ENCODE measurements at regions not wholly inside any gene's neighbourhood (a gene's known extent, or its start where the extent isn't known, plus 50 kb on each side); places are given as distances from the start of the nearest gene placed in this dataset.

DNA sequence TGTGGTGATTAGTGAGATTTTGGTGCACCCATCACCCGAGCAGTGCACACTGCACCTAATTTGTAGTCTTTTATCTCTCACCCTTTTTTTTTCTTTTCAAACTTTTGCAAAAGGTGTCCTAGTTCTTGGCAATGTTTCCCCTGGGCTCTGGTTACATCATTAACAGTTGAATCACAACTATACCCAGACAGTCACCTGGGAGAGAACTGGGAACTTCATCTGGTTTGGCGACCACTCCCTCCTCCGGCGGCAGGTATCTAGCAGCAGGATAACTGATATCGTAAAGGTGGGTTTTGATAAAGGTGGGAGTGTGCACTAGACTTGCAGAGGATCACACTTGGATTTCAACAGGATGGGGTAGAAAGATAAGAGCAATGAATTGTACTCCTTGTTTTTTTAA lies 140.5 kb downstream of the CHIC2 start:
- DNase-seq (ENCODE audit: low spot score), result no peak
- in situ Hi-C loops (cut with HindIII; ENCODE audit: low sequenced_read_pairs), result loop anchor here (25.0 kb wide), 1 partner anchor 912 kb away; no protein-coding TSS in a partner anchor

- DNase-seq (ENCODE audit: low spot score), result no peak
- in situ Hi-C loops (cut with HindIII; ENCODE audit: low sequenced_read_pairs), result loop anchor here (25.0 kb wide), 1 partner anchor 910 kb away; no protein-coding TSS in a partner anchor
Measured at GRCh38 chr4:53921856-53922255, 142.5 kb downstream of the CHIC2 start.

DNA sequence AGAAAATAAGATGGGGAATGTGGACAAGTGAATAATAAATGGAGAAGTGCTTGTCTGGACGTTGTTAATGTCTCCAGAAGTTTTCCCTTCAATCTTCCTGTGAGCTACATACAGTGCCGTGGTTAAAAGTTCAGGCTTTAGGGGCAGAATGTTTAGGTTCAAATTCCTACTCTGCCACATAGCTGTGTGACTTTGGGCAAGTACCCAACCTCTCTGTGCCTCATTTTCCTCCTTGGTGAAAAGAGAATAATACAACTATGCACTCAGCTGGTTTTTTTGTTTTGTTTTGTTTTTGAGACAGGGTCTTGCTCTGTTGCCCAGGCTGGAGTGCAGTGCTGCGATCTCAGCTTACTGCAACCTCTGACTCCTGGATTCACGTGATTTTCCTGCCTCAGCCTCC lies 143.5 kb downstream of the CHIC2 start:
- DNase-seq (ENCODE audit: low spot score), result no peak
- in situ Hi-C loops (cut with HindIII; ENCODE audit: low sequenced_read_pairs), result loop anchor here (25.0 kb wide), 1 partner anchor 909 kb away; no protein-coding TSS in a partner anchor

GRCh38 chr4:53920116-53920515 lies 144.3 kb downstream of the CHIC2 start:
- in situ Hi-C loops (cut with HindIII; ENCODE audit: low sequenced_read_pairs), result loop anchor here (25.0 kb wide), 1 partner anchor 908 kb away; no protein-coding TSS in a partner anchor

GRCh38 chr4:53919535-53919934 lies 144.9 kb downstream of the CHIC2 start:
- in situ Hi-C loops (cut with HindIII; ENCODE audit: low sequenced_read_pairs), result loop anchor here (25.0 kb wide), 1 partner anchor 907 kb away; no protein-coding TSS in a partner anchor

More at GRCh38 chr4:53920116-53920515, 144.3 kb downstream of the CHIC2 start:
- no peak for DNase-seq (ENCODE audit: low spot score)

DNA sequence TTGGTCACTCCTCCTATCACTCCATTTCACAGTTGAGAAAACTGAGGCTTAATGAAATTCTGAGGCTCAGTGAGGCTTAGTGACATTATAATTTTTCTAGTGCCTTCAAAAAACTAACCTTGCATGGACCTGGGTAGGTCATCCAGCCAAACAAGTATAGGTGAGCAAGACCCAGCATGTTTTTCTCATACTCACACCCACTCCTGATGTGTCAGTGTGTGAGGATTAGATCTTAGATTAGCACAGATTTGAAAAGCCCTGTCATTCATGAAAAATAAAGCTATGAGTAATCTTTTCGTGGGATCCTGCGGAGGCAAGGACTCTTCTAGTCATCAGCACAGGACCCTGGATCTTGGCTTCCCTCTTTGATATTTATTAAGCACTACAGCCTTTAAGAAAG lies 146.7 kb downstream of the CHIC2 start:
- in situ Hi-C loops (cut with HindIII; ENCODE audit: low sequenced_read_pairs), result loop anchor here (25.0 kb wide), 1 partner anchor 905 kb away; no protein-coding TSS in a partner anchor
- DNase-seq (ENCODE audit: low spot score), result no peak

More at GRCh38 chr4:53919535-53919934, 144.9 kb downstream of the CHIC2 start:
- no peak for DNase-seq (ENCODE audit: low spot score)

DNA sequence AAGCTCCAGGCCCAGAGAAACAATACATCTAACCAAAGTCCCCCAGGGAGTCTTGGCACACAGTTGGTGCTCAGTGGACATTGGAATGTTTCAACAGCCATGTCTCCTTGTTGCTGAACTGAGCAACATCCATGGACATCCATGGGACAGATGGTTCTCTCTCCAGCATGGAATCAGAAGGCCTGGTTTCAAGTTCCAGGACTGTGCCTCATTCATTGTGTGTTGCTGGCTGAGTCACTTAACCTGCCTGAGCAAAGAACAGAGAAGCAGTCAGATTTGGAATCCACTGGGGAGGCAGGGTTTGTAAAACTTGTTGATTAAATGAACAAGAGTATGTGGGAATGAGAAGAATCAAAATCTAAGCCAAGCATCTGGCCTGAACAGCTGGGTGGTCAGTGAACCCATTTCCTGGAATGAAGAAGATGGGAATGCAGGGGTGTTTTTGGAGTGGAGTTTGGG lies 147.9 kb downstream of the CHIC2 start:
- no peak for DNase-seq (ENCODE audit: low spot score)
- in situ Hi-C loops (cut with HindIII; ENCODE audit: low sequenced_read_pairs), result loop anchor here (25.0 kb wide), 1 partner anchor 904 kb away; no protein-coding TSS in a partner anchor

GRCh38 chr4:53914313-53915016 lies 149.9 kb downstream of the CHIC2 start:
- in situ Hi-C loops (cut with HindIII; ENCODE audit: low sequenced_read_pairs), result loop anchor here (25.0 kb wide), 1 partner anchor 902 kb away; no protein-coding TSS in a partner anchor
- DNase-seq (ENCODE audit: low spot score), result no peak

DNA sequence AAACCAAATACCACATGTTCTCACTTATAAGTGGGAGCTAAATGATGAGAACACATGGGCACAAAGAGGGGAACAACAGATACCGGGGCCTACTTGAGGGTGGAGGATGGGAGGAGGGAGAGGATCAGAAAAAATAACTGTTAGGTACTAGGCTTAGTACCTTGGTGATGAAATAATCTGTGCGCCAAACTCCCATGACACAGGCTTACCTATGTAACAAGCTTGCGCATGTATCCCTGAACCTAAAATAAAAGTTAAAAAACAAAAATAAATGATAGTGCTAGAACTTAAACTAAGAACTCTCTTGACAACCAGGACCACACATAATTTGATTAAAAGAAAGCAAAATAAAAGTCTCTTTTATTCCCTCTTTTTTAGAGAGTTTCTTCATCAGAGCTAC lies 150.6 kb downstream of the CHIC2 start:
- DNase-seq (ENCODE audit: low spot score), result no peak
- in situ Hi-C loops (cut with HindIII; ENCODE audit: low sequenced_read_pairs), result loop anchor here (25.0 kb wide), 1 partner anchor 901 kb away; no protein-coding TSS in a partner anchor

- in situ Hi-C loops (cut with HindIII; ENCODE audit: low sequenced_read_pairs), result loop anchor here (25.0 kb wide), 1 partner anchor 901 kb away; no protein-coding TSS in a partner anchor
- no peak for DNase-seq (ENCODE audit: low spot score)
Measured at GRCh38 chr4:53912766-53913497, 151.5 kb downstream of the CHIC2 start.

DNA sequence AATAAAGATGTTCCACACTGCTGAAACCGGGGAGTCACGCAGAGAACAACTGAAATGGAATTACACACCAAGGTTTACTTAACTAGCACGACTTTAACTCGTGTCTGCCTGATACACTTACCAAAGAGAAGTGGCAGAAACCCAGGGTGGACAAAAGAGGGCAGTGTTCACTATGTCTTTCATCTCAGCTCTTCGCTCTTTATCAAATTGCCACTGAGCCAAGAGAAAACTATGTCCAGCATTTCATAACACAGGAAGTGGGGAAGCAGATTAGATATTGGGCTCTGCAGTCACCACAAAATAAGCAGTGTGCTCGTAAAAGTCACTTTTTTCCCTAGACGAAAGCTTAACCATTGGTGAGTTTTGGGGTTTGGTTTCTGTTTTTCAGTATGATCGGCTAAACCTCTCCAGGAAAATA lies 155.7 kb downstream of the CHIC2 start:
- in situ Hi-C loops (cut with HindIII; ENCODE audit: low sequenced_read_pairs), result loop anchor here (25.0 kb wide), 1 partner anchor 896 kb away; no protein-coding TSS in a partner anchor
- DNase-seq (ENCODE audit: low spot score), result peak; percentile 67

DNA sequence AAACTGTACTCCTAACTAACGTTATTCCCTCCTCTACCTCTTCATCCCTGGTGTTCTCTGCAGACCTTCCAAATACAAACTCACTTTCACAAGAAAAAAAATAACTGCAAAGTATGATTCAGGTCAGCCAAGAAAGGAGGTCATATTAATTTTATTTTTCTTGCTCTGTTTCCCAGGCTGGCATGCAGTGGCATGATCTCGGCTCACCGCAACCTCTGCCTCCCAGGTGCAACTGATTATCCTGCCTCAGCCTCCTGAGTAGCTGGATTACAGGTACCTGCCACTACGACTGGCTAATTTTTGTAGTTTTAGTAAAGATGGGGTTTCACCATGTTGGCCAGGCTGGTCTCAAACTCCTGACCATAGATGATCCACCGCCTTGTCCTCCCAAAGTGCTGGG lies 156.6 kb downstream of the CHIC2 start:
- in situ Hi-C loops (cut with HindIII; ENCODE audit: low sequenced_read_pairs), result loop anchor here (25.0 kb wide), 1 partner anchor 895 kb away; no protein-coding TSS in a partner anchor
- DNase-seq (ENCODE audit: low spot score), result no peak

GRCh38 chr4:53906606-53907190 lies 157.7 kb downstream of the CHIC2 start:
- in situ Hi-C loops (cut with HindIII; ENCODE audit: low sequenced_read_pairs), result loop anchor here (25.0 kb wide), 1 partner anchor 894 kb away; no protein-coding TSS in a partner anchor

DNA sequence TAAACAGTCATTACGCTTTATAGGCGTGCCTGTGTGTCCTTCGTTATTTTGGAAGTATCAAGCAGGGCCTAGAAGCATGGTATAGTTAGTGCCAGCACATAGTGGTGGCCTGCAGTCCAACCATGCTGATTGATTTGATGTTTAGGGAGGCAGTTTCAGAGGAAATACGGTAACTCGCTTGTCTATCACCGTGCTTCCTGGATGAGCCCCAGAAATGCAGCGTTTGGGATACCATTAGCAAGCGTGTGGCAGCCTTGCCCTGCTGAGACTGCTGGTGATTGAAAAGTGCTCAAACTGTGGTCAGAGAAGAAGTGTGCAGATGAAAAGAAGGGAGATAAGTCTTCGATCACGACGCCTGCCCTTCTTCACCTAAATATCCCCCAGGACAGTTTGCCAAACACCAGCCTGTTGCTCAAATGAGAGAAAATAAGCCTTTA lies 158.4 kb downstream of the CHIC2 start:
- in situ Hi-C loops (cut with HindIII; ENCODE audit: low sequenced_read_pairs), result loop anchor here (25.0 kb wide), 1 partner anchor 894 kb away; no protein-coding TSS in a partner anchor
- DNase-seq (ENCODE audit: low spot score), result peak; percentile 32

More at GRCh38 chr4:53906606-53907190, 157.7 kb downstream of the CHIC2 start:
- no peak for DNase-seq (ENCODE audit: low spot score)

- no peak for DNase-seq (ENCODE audit: low spot score)
- in situ Hi-C loops (cut with HindIII; ENCODE audit: low sequenced_read_pairs), result loop anchor here (25.0 kb wide), 1 partner anchor 893 kb away; no protein-coding TSS in a partner anchor
Measured at GRCh38 chr4:53905276-53905940, 159.0 kb downstream of the CHIC2 start.

GRCh38 chr4:53902786-53903185 lies 161.6 kb downstream of the CHIC2 start:
- DNase-seq (ENCODE audit: low spot score), result no peak
- in situ Hi-C loops (cut with HindIII; ENCODE audit: low sequenced_read_pairs), result loop anchor here (25.0 kb wide), 1 partner anchor 890 kb away; no protein-coding TSS in a partner anchor

- DNase-seq (ENCODE audit: low spot score), result no peak
- in situ Hi-C loops (cut with HindIII; ENCODE audit: low sequenced_read_pairs), result loop anchor here (25.0 kb wide), 1 partner anchor 888 kb away; no protein-coding TSS in a partner anchor
Measured at GRCh38 chr4:53900271-53900649, 164.1 kb downstream of the CHIC2 start.

GRCh38 chr4:53899586-53900270 lies 164.7 kb downstream of the CHIC2 start:
- in situ Hi-C loops (cut with HindIII; ENCODE audit: low sequenced_read_pairs), result loop anchor here (25.0 kb wide), 1 partner anchor 887 kb away; no protein-coding TSS in a partner anchor

More at GRCh38 chr4:53899586-53900270, 164.7 kb downstream of the CHIC2 start:
- no peak for DNase-seq (ENCODE audit: low spot score)
